HG03045 (cell line): ENCODE measurements at regions not wholly inside any gene's neighbourhood (a gene's known extent, or its start where the extent isn't known, plus 50 kb on each side); places are given as distances from the start of the nearest gene placed in this dataset.

Source experiments
- ATAC-seq: cut with Tn5 transposase; IDR thresholded peaks from one replicate; pipeline ENCODE4 v1.9.1; 2021; ENCODE audit warnings: mild to moderate bottlenecking, moderate library complexity; ENCODE audit not compliant: unreplicated experiment

GRCh38 chr6:98094696-98095095 is 739.7 kb upstream of the POU3F2 start:
- ATAC-seq: no peak

- ATAC-seq: no peak
These were observed 726.6 kb upstream of the POU3F2 start for GRCh38 chr6:98107801-98108200.

- no peak for ATAC-seq
These were observed 717.9 kb upstream of the POU3F2 start for GRCh38 chr6:98116455-98116854.

GRCh38 chr6:98117068-98117467 is 717.3 kb upstream of the POU3F2 start:
- no peak for ATAC-seq

GRCh38 chr6:98118397-98119045 is 715.9 kb upstream of the POU3F2 start:
- no peak for ATAC-seq

GRCh38 chr6:98124171-98124570 is 710.2 kb upstream of the POU3F2 start:
- ATAC-seq: no peak

- ATAC-seq: no peak
These were observed 702.9 kb upstream of the POU3F2 start for GRCh38 chr6:98131290-98131990.

- no peak for ATAC-seq
These were observed 698.0 kb upstream of the POU3F2 start for GRCh38 chr6:98136333-98136732.

- no peak for ATAC-seq
These were observed 697.0 kb upstream of the POU3F2 start for GRCh38 chr6:98137391-98137790.

- no peak for ATAC-seq
These were observed 691.5 kb upstream of the POU3F2 start for GRCh38 chr6:98142839-98143238.

GRCh38 chr6:98146656-98147055 is 687.7 kb upstream of the POU3F2 start:
- ATAC-seq: no peak

GRCh38 chr6:98156580-98156979 is 677.8 kb upstream of the POU3F2 start:
- no peak for ATAC-seq

- no peak for ATAC-seq
These were observed 654.8 kb upstream of the POU3F2 start for GRCh38 chr6:98179606-98180005.

- no peak for ATAC-seq
These were observed 634.3 kb upstream of the POU3F2 start for GRCh38 chr6:98200084-98200483.

GRCh38 chr6:98203170-98203806 is 631.1 kb upstream of the POU3F2 start:
- ATAC-seq: no peak

GRCh38 chr6:98212468-98212867 is 621.9 kb upstream of the POU3F2 start:
- no peak for ATAC-seq

GRCh38 chr6:98215531-98215930 is 618.8 kb upstream of the POU3F2 start:
- no peak for ATAC-seq

- ATAC-seq: no peak
These were observed 604.1 kb upstream of the POU3F2 start for GRCh38 chr6:98230250-98230649.

GRCh38 chr6:98239057-98239456 is 595.3 kb upstream of the POU3F2 start:
- ATAC-seq: no peak

- ATAC-seq: no peak
These were observed 592.7 kb upstream of the POU3F2 start for GRCh38 chr6:98241630-98242029.

- ATAC-seq: no peak
These were observed 579.8 kb upstream of the POU3F2 start for GRCh38 chr6:98254624-98255023.

GRCh38 chr6:98260382-98260781 is 574.0 kb upstream of the POU3F2 start:
- ATAC-seq: no peak
